ENCODE measurements at regions not wholly inside any gene's neighbourhood (a gene's known extent, or its start where the extent isn't known, plus 50 kb on each side); places are given as distances from the start of the nearest gene placed in this dataset.

DNA sequence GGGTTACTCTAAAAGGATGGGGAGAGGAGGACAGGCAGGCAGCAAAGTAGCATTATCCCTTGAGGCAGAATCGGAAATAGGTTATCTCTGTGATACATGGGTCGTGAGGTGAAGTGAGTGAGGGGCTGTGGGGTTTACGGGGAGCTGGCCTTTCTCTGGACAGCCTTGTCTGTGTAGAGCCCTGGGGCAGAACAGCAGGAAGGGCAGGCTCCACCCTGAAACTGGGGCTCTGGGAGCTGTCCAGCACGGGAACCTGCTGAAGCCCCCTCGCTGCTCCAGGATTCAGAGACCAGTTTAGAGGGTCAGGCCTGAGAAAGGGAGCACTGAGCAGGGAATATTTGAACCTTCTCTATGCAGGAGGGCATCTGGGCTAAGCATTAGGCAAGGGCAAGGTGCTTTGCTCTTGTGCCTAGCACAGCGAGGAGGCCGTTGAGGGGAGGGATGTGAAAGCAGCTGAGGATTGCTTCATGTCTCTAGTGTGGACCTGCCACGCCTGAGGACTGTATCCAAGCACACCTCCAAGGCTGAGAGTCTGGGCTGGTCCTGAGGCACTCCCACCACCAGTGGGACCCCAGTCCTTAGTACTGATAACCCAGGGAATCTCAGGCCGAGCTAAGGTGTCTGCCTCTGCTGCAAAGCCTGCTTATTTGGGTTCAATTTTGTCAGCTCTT is 55.8 kb downstream of the NAV1 start:
- ATAC-seq (no peak; the same call in 1 of the 2 replicates), DNase-seq (ENCODE audit: low read depth, low spot score) (no peak)
- H3K79me2 ChIP-seq (ENCODE audit: insufficient read depth, low read length) = no peaks in the 10 kb centered on the region
- ChIA-PET POLR2A (no interaction called here), RAD21 (ENCODE audit: low non-redundant PET in 1 of 2, low total read pairs in 2 of 2, uncharacterized antibody in 2 of 2, unreplicated experiment in 2 of 2) (no interaction called here), CTCF (no interaction called here)
- H3K9me2 ChIP-seq (ENCODE audit: insufficient read depth) = no peaks in the 10 kb centered on the region
- H2AFZ ChIP-seq (ENCODE audit: low read depth, low read length, poor library complexity, severe bottlenecking) = no peak overlapping the region
- H3K9ac ChIP-seq (ENCODE audit: low read length) = no peak overlapping the region
- H3K4me3 ChIP-seq (replicated peaks in 1 of 2; ENCODE audit: low read depth in 1 of 2, low read length in 2 of 2) = no peak overlapping the region
- H4K20me1 ChIP-seq (ENCODE audit: insufficient read depth) = no peaks in the 10 kb centered on the region
- no TSS peak for BruUV-seq (replicated peaks)
- peaks cover 34% of the 10 kb centered on the region; the same call in 1 of the 2 replicates for H3K27me3 ChIP-seq (ENCODE audit: insufficient read depth, low read length)
- H3K27ac ChIP-seq (ENCODE audit: low read depth, low read length) = no peak overlapping the region
- H3K9me3 ChIP-seq (ENCODE audit: control insufficient read depth in 1 of 2, insufficient read depth in 1 of 2, low read depth in 1 of 2, low read length in 2 of 2) = no peaks in the 10 kb centered on the region
- TF ChIP-seq, protein P1, sequence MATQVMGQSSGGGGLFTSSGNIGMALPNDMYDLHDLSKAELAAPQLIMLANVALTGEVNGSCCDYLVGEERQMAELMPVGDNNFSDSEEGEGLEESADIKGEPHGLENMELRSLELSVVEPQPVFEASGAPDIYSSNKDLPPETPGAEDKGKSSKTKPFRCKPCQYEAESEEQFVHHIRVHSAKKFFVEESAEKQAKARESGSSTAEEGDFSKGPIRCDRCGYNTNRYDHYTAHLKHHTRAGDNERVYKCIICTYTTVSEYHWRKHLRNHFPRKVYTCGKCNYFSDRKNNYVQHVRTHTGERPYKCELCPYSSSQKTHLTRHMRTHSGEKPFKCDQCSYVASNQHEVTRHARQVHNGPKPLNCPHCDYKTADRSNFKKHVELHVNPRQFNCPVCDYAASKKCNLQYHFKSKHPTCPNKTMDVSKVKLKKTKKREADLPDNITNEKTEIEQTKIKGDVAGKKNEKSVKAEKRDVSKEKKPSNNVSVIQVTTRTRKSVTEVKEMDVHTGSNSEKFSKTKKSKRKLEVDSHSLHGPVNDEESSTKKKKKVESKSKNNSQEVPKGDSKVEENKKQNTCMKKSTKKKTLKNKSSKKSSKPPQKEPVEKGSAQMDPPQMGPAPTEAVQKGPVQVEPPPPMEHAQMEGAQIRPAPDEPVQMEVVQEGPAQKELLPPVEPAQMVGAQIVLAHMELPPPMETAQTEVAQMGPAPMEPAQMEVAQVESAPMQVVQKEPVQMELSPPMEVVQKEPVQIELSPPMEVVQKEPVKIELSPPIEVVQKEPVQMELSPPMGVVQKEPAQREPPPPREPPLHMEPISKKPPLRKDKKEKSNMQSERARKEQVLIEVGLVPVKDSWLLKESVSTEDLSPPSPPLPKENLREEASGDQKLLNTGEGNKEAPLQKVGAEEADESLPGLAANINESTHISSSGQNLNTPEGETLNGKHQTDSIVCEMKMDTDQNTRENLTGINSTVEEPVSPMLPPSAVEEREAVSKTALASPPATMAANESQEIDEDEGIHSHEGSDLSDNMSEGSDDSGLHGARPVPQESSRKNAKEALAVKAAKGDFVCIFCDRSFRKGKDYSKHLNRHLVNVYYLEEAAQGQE (IDR thresholded peaks at IDR 0.05; ENCODE audit: low read depth) = peak; percentile 89
- no peak for TF ChIP-seq TCF7L2 (IDR thresholded peaks at IDR 0.05; ENCODE audit: borderline replicate concordance, extremely low read depth, insufficient read depth, insufficient read length)
- peaks cover 0 to 13% of the 10 kb centered on the region in 2 experiments; a peak in 1 of 4 replicates for H3K4me1 ChIP-seq (ENCODE audit: control insufficient read depth in 1 of 2, insufficient read depth in 2 of 2, low read length in 2 of 2)
- intact Hi-C loops (cut with micrococcal nuclease) = no loop called here
- H3K4me2 ChIP-seq (ENCODE audit: low read length) = no peak overlapping the region
- H3K36me3 ChIP-seq (ENCODE audit: control insufficient read depth in 1 of 2, insufficient read depth in 2 of 2, low read length in 2 of 2) = no peaks in the 10 kb centered on the region

DNA sequence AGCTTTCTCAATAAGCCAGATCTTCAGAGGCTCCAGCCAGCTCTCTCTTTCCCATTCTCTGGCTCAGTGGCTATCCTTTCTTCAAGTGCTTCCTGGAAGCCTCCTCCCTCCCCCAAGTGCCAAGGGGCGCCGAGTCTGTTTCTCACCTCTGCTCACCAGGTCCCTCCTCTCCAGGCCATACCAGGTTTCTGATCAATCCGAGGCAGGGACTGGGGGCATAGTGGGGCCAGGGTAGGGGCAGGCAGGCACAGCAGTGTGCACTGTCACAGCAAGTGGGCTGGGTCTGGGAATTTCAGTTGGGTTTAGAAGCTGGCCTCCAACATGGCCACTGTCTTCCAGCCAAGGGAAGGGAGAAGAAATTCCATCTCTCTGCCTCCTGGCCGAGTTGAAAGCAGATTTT is 56.5 kb downstream of the NAV1 start:
- Histone ChIP-seq H3K9me2 (ENCODE audit: insufficient read depth) (no peaks in the 10 kb centered on the region), H2AFZ (ENCODE audit: low read depth, low read length, poor library complexity, severe bottlenecking) (no peak overlapping the region), H3K36me3 (ENCODE audit: control insufficient read depth in 1 of 2, insufficient read depth in 2 of 2, low read length in 2 of 2) (no peaks in the 10 kb centered on the region), H3K4me2 (ENCODE audit: low read length) (no peak overlapping the region), H3K27ac (ENCODE audit: low read depth, low read length) (no peak overlapping the region), H3K27me3 (ENCODE audit: insufficient read depth, low read length) (peaks cover 34% of the 10 kb centered on the region; the same call in 1 of the 2 replicates), H3K79me2 (ENCODE audit: insufficient read depth, low read length) (no peaks in the 10 kb centered on the region), H3K4me1 (ENCODE audit: control insufficient read depth in 1 of 2, insufficient read depth in 2 of 2, low read length in 2 of 2) (peaks cover 0 to 13% of the 10 kb centered on the region in 2 experiments; a peak in 1 of 4 replicates), H4K20me1 (ENCODE audit: insufficient read depth) (no peaks in the 10 kb centered on the region), H3K4me3 (replicated peaks in 1 of 2; ENCODE audit: low read depth in 1 of 2, low read length in 2 of 2) (no peak overlapping the region), H3K9ac (ENCODE audit: low read length) (no peak overlapping the region), H3K9me3 (ENCODE audit: control insufficient read depth in 1 of 2, insufficient read depth in 1 of 2, low read depth in 1 of 2, low read length in 2 of 2) (no peaks in the 10 kb centered on the region)
- ChIA-PET CTCF (no interaction called here), RAD21 (ENCODE audit: low non-redundant PET in 1 of 2, low total read pairs in 2 of 2, uncharacterized antibody in 2 of 2, unreplicated experiment in 2 of 2) (no interaction called here), POLR2A (no interaction called here)
- BruUV-seq (replicated peaks) = no TSS peak
- DNase-seq (ENCODE audit: low read depth, low spot score) (no peak), ATAC-seq (no peak)
- TF ChIP-seq, protein P2, sequence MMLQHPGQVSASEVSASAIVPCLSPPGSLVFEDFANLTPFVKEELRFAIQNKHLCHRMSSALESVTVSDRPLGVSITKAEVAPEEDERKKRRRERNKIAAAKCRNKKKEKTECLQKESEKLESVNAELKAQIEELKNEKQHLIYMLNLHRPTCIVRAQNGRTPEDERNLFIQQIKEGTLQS (IDR thresholded peaks at IDR 0.05) = no peak
- TF ChIP-seq ELF1 (IDR thresholded peaks at IDR 0.05; ENCODE audit: borderline replicate concordance, low read depth) (no peak), JUND (IDR thresholded peaks at IDR 0.05) (no peak), FOSL1 (IDR thresholded peaks at IDR 0.05; ENCODE audit: low read depth) (no peak), POLR2A (IDR thresholded peaks at IDR 0.05; ENCODE audit: borderline replicate concordance, extremely low read depth, insufficient read depth, insufficient read length) (no peak), EZH2phosphoT487 (IDR thresholded peaks at IDR 0.05; ENCODE audit: borderline replicate concordance) (no peak), SIN3A (IDR thresholded peaks at IDR 0.05; ENCODE audit: low read depth) (no peak), RAD21 (IDR thresholded peaks at IDR 0.05; ENCODE audit: low read depth) (no peak), ZNF274 (IDR thresholded peaks at IDR 0.05; ENCODE audit: low read depth, low read length) (no peak), EGR1 (IDR thresholded peaks at IDR 0.05; ENCODE audit: low read depth) (no peak)
- intact Hi-C loops (cut with micrococcal nuclease) = no loop called here
